Psoas muscle (tissue), 7 donors: ENCODE measurements at regions not wholly inside any gene's neighbourhood (a gene's known extent, or its start where the extent isn't known, plus 50 kb on each side); places are given as distances from the start of the nearest gene placed in this dataset.

Experiments
- ATAC-seq, 4 donors: fragments of 200-7000 bp; cut with Tn5 transposase; one replicate each; pipeline ENCODE4 v1.9.1; 2020; ENCODE audit warnings: moderate library complexity in 3 of 4, mild to moderate bottlenecking in 2 of 4
- DNase-seq, 2 donors: peaks; one replicate each; pipeline ENCODE4 v3.0.0-alpha.2; 2020
- H3K27ac ChIP-seq: fragments of 200-600 bp; one replicate; pipeline ENCODE4 v1.8.0; 2022
- H3K27me3 ChIP-seq, 3 donors: fragments of 200-600 bp in 1 of 3; one replicate each; pipeline versions ENCODE4 v1.6.1 to v1.8.0; 2013 to 2022; ENCODE audit warnings: low read length in 2 of 3, mild to moderate bottlenecking in 2 of 3, moderate library complexity in 1 of 3; ENCODE audit not compliant: insufficient read depth in 3 of 3
- H3K36me3 ChIP-seq, 2 donors: fragments of 200-600 bp in 1 of 2; one replicate each; pipeline versions ENCODE4 v1.6.1 to v1.8.0; 2013 to 2022; ENCODE audit warnings: low read depth in 1 of 2, mild to moderate bottlenecking in 1 of 2, moderate library complexity in 1 of 2; ENCODE audit not compliant: insufficient read depth in 1 of 2
- H3K4me1 ChIP-seq: fragments of 200-600 bp; one replicate; pipeline ENCODE4 v1.8.0; 2022
- H3K4me3 ChIP-seq: fragments of 200-600 bp; one replicate; pipeline ENCODE4 v1.8.0; 2022; ENCODE audit warnings: mild to moderate bottlenecking
- H3K9me3 ChIP-seq: fragments of 200-600 bp; one replicate; pipeline ENCODE4 v1.8.0; 2022
- WGBS, 3 donors: extraction: QIAGEN DNeasy Blood & Tissue Kit; methylation state at CpG; one replicate each; pipeline versions ENCODE4 v1.1.6 to v1.1.7; 2013; 5-methylcytosine and 5-hydroxymethylcytosine counted together
- intact Hi-C, 2 donors: fragments of 100-400 bp; cut with DNase I; formaldehyde crosslinking; loops; one replicate each; pipeline versions ENCODE4 v1.11.0 to v1.14.2; 2022
- TF ChIP-seq, protein P1 (sequence below): fragments of 200-600 bp; IDR thresholded peaks from one replicate; pipeline ENCODE4 v1.8.0; 2022; ENCODE audit warnings: antibody characterized with exemption
- donor health status: healthy with polysubstance abuse.
- donor health status: DM: no; HTN: no; CAD: no; lungs with moderate emphysema.
- donor health status: Bipolar disorder and iron deficiency.
- donor health status: healthy.
- donor health status: DM: yes; HTN: yes; CAD: no.
- donor health status: DM: no; HTN: no; CAD: no.
- donor health status: DM: yes; HTN: yes; CAD: no.

DNA sequence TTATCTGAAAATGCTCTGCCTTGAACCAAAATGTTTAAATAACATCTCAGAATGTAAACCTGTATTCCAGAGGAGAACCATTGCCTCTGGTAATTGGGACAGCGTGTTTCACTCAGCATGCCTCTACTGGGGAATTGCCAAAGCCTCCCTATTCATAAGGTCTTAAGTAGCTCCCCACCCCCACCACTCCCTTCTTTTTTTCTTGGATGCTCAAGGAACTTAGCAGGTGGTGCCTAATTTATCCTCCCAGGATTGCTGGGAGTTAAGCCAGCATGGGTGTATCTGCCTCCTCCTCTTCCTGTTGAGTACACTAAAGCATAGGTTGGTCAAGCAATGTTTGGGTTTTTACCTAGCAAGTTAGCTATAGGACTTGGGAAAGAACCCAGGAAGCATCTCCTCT, 220.2 kb downstream of the DMAC1 start:
- no peaks in the 10 kb centered on the region for H3K36me3 ChIP-seq
- H3K9me3 ChIP-seq, result no peaks in the 10 kb centered on the region
- intact Hi-C loops, result no loop called here
- WGBS, 3 donors, result 69 to 84% (median 71%) methylated on average over 1 of the region's 1 CpG
- no peaks in the 10 kb centered on the region for H3K4me1 ChIP-seq
- H3K4me3 ChIP-seq, result no peak overlapping the region
- DNase-seq (no peak), ATAC-seq (no peak)
- TF ChIP-seq, protein P1, sequence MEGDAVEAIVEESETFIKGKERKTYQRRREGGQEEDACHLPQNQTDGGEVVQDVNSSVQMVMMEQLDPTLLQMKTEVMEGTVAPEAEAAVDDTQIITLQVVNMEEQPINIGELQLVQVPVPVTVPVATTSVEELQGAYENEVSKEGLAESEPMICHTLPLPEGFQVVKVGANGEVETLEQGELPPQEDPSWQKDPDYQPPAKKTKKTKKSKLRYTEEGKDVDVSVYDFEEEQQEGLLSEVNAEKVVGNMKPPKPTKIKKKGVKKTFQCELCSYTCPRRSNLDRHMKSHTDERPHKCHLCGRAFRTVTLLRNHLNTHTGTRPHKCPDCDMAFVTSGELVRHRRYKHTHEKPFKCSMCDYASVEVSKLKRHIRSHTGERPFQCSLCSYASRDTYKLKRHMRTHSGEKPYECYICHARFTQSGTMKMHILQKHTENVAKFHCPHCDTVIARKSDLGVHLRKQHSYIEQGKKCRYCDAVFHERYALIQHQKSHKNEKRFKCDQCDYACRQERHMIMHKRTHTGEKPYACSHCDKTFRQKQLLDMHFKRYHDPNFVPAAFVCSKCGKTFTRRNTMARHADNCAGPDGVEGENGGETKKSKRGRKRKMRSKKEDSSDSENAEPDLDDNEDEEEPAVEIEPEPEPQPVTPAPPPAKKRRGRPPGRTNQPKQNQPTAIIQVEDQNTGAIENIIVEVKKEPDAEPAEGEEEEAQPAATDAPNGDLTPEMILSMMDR, result no peak
- H3K27ac ChIP-seq, result no peak overlapping the region
- H3K27me3 ChIP-seq, result no peaks in the 10 kb centered on the region

DNA sequence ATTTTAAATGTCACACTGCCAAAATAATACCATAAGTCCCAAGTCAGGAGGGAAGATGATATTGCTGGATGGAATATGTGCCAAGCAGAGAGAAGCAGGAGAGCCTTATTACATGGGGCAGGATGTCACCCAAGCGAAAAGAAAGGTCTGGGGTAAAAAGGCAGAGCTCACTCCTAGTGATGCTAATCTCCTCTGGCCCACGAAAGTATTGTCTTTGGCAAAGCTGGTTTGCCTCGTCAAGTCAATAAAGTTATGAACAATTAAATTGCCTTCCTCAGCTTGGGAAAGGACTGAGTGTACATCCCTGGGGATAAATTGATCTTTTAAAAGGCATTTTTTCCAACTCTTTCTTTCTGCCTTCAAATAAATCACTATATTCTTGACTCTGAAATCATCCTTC, 220.6 kb downstream of the DMAC1 start:
- DNase-seq (no peak), ATAC-seq (no peak)
- no peaks in the 10 kb centered on the region for H3K27me3 ChIP-seq
- H3K9me3 ChIP-seq, result no peaks in the 10 kb centered on the region
- H3K36me3 ChIP-seq, result no peaks in the 10 kb centered on the region
- H3K4me3 ChIP-seq, result no peak overlapping the region
- no peak overlapping the region for H3K27ac ChIP-seq
- TF ChIP-seq, protein P1, result no peak
- no peaks in the 10 kb centered on the region for H3K4me1 ChIP-seq
- 56 to 65% (median 57%) methylated on average over 3 of the region's 3 CpGs for WGBS, 3 donors
- intact Hi-C loops, result no loop called here

DNA sequence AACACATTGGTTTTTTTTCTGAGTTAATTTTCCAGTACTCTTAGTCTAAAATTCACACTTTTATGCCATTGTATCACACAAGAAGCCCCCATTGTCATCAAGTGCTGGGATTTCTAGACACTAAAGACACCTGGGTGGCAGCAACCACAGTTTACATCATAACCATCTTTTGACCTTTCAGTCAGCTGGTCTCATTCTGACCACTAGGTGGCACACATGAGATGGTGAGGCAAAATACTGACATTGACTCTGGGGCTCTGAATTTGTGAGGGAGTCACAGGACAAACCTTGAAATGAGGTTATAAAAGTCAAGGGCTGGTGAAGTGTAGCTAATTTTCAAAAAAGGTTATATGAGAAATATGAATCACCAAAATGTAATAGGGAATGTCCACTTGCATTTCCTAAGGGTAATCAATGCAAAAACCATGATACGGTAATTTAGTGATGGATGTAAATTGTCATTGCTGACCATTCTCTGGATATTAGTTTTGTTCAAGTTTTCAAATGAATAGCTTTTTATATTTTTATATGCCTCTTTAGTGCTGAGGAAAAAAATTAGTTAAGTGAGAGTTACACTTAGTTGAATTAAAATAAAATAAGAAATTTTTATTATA, 229.4 kb downstream of the DMAC1 start:
- 98 to 100% (median 100%) methylated on average over 1 of the region's 1 CpG for WGBS, 3 donors
- Histone ChIP-seq H3K27ac (no peak overlapping the region), H3K9me3 (no peaks in the 10 kb centered on the region), H3K36me3 (no peaks in the 10 kb centered on the region), H3K27me3 (no peaks in the 10 kb centered on the region), H3K4me1 (no peaks in the 10 kb centered on the region), H3K4me3 (no peak overlapping the region)
- intact Hi-C loops, result no loop called here
- DNase-seq, result peak in 1 of 2 donors; percentile 10
- ATAC-seq, result peak in 1 of 4 donors; percentile 54
- TF ChIP-seq, protein P1, result peak; percentile 71

DNA sequence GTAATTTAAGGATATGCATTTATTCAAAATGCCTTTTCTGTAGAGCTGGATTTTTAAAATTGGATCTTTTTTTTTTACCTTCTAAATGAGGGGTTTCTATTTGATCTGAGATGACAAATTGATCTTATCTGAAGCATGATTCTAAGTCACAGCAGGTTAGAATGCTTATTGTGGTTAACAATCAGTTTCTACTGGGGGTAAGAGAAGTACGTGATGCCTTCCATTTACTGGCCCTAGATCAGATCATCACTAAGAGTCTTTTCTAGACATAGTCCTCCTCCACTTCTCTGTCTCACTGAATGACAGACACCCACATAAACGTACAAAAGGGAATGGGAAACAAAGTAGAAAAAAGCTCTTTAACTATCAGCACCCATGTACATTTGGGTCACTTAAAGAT, 231.9 kb downstream of the DMAC1 start:
- no peak for DNase-seq
- Histone ChIP-seq H3K36me3 (no peaks in the 10 kb centered on the region), H3K27ac (no peak overlapping the region), H3K4me3 (no peak overlapping the region), H3K27me3 (no peaks in the 10 kb centered on the region), H3K9me3 (no peaks in the 10 kb centered on the region), H3K4me1 (no peaks in the 10 kb centered on the region)
- TF ChIP-seq, protein P1, result no peak
- WGBS, 3 donors, result 76 to 89% (median 82%) methylated on average over 2 of the region's 2 CpGs
- intact Hi-C loops, result no loop called here
- ATAC-seq, result no peak

DNA sequence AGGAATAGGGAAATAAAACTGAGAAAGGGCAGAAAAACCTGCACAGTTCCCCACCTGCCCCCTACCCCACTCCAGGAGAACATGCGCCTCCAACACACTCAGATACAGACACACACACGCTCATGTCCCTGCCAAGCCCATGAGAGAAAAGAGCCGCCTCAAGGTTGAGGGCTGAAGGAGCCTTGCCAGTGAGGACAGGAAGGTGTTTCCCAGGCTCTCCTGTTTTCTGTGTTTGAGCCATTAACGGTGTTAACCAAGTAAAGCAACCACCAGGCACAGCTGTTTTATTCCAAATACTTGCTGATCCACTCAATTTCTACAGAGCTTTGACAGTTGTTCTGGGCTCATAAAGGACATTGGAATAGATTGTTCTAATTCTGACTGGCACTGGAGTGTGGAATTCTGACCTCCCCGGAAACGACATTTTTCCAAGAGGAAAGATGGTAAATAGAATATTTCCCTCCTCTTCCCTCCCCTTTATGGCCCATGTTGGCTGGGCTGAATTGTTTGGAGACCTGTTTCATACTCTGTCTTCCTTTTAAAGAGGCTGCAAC, 238.0 kb downstream of the DMAC1 start:
- intact Hi-C loops, result no loop called here
- 31 to 40% (median 40%) methylated on average over 6 of the region's 6 CpGs for WGBS, 3 donors

More for the DNA sequence above, 238.0 kb downstream of the DMAC1 start:
- Histone ChIP-seq H3K27me3 (no peaks in the 10 kb centered on the region), H3K36me3 (no peaks in the 10 kb centered on the region), H3K4me1 (no peaks in the 10 kb centered on the region), H3K27ac (no peak overlapping the region), H3K4me3 (no peak overlapping the region), H3K9me3 (no peaks in the 10 kb centered on the region)
- ATAC-seq, result no peak
- no peak for DNase-seq
- TF ChIP-seq, protein P1, result no peak
